ENCODE measurements at regions not wholly inside any gene's neighbourhood (a gene's known extent, or its start where the extent isn't known, plus 50 kb on each side); places are given as distances from the start of the nearest gene placed in this dataset.
"Not testable (repeated sequence)": the region's sequence is repeated elsewhere in the genome, so short reads cannot be mapped to it uniquely, and the experiment has no call there.

- DNase-seq (ENCODE audit: low read depth): no peak
These were observed 75.7 kb downstream of the C18orf54 start for GRCh38 chr18:54433368-54433767.

DNA sequence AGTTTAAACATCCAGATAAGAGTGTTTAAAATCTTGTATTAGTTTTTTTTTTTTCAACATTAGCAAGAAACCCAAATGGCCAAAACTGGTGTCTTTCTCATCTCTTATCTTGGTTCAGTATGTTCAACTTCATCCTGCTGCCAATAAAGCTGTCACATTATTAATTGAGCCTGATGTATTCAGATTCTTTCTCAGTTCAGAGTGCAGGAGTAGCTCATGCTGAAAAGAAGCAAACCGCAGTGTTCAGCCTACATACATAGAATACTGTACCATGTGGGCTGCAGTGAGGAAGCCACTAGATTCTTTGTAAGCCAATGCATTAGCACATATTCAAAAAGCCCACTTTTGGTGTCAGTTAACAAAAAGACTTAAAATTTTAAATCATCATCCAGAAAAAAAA, 76.2 kb downstream of the C18orf54 start:
- DNase-seq (ENCODE audit: low read depth): no peak

GRCh38 chr18:54434453-54434852, 76.7 kb downstream of the C18orf54 start:
- DNase-seq (ENCODE audit: low read depth): no peak

GRCh38 chr18:54436501-54436900, 78.8 kb downstream of the C18orf54 start:
- DNase-seq (ENCODE audit: low read depth): no peak

DNA sequence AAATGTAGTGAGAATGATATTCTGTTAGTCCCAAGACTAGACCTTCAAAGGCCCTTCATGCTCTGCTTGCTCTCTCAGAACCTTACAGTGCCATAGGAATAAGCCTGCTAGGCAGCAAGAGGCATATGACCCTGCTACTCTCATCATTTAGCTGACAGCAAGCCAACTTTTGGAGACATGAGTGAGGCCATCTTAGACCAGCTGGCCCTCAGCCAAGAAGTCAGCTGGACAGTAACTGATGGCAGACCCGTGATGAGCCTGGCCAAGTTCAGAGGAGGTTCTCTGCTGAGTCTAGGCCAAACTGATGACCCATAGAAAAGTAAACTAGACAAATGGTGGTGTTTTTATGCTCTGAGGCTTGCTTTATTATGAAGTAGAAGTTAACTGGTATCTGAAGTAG, 82.6 kb downstream of the C18orf54 start:
- DNase-seq (ENCODE audit: low read depth): no peak

DNA sequence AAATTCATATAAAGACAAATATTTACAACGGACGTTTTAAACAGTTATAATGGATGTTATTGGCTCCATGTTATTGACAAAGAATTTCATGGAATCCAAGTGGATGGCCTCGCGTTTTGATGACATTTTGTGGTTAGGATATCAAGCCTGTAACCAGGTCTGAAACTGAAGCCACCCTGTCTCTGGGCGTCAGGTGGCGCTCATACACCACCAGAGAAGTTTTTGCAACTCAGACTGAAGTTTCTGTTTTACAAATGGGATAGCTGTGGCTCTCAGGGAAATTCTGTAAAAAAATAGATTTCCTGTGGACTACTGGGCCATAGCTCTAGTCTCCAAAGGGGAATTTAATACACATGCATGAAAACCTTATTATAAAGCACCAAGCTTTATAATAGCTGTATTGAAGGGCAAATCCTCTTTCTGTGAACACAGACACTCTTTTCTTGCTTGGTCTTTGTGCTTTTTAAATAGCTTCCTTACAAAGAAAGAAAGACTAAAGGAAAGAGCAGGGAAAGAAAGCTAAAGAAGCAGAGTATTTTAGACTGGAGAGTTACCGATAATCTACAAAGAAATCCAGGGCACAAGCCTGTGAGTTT, 86.7 kb downstream of the C18orf54 start:
- DNase-seq (ENCODE audit: low read depth): peak; percentile 74

- DNase-seq (ENCODE audit: low read depth): no peak
These were observed 96.3 kb downstream of the C18orf54 start for GRCh38 chr18:54453996-54454395.

GRCh38 chr18:54465502-54465901, 107.8 kb downstream of the C18orf54 start:
- DNase-seq (ENCODE audit: low read depth): no peak

DNA sequence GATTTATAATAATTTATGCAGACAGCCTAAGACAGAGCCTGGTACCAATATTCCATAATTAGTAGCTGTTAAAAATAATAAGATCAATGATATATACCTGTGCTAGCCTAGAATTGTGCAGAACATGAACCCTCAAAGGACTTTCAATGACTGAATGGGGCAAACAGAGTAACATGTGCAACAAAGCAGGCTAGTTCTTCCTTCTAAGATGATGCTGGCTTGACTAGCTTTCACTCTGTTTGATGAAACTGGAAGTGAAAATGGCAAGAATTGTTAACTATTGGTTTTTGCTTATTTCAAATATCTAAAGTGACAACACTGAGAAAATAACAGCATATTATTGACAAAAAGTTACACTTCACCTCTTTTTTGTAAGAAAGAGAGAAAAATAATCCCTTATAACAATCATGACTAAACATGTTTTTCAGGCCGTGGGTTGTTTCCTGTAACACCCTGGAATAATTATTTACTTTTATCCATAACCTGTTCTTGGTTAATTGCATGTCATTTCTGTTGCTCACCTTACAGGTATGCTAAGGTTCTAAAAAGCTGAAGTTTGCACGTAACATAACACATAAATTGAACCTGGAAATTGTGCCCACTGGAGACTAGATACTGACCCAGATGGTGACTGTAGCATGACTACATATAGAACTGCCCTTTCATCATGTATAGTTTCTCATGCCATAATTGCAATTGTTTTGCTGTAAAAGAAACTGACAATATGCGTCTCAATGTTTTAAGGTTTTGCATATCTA, 108.7 kb downstream of the C18orf54 start:
- DNase-seq (ENCODE audit: low read depth): no peak

DNA sequence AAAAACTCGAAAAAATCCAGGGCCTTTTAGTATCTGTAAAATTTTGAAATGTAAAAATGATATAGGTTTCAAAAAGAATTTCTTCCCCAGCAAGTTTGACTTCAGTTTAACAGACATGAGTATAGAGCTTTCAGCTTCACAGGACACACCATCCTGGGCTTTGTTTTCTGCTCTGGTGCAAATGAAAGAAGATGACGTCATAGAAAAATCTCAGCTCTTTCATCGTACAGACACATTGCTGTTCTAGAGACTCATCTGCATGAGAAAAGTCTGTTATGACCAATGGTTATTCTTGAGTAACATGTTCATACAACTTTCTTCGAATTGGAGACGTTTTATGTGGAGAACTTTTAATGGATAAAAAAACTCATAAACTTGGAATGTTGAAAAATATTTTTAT, 111.7 kb upstream of the DYNAP start:
- no peak for DNase-seq (ENCODE audit: low read depth)

DNA sequence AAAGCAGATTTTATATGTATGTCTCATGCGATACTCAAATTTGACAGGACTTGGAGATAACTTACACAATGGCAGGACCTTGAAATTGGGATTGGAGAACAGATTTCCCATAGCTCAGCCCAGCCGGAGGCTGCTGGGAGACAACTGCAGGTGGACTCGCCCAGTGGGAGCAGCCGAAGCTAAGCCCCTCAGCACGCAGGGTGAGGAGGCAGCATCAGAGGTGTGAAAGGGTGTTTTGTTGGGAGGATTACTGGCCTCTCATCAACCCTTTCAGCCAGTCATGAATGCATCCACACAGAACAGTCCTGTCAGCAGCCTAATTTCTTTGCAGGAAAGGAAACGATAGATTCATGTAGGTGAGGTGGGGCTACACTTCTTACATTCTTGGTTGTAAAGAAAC, 110.4 kb upstream of the DYNAP start:
- no peak for DNase-seq (ENCODE audit: low read depth)

- DNase-seq (ENCODE audit: low read depth): not testable (repeated sequence)
These were observed 88.6 kb upstream of the DYNAP start for GRCh38 chr18:54502451-54502850.

- DNase-seq (ENCODE audit: low read depth): no peak
These were observed 87.7 kb upstream of the DYNAP start for GRCh38 chr18:54503131-54503894.

- DNase-seq (ENCODE audit: low read depth): no peak
These were observed 84.4 kb upstream of the DYNAP start for GRCh38 chr18:54506516-54507261.

DNA sequence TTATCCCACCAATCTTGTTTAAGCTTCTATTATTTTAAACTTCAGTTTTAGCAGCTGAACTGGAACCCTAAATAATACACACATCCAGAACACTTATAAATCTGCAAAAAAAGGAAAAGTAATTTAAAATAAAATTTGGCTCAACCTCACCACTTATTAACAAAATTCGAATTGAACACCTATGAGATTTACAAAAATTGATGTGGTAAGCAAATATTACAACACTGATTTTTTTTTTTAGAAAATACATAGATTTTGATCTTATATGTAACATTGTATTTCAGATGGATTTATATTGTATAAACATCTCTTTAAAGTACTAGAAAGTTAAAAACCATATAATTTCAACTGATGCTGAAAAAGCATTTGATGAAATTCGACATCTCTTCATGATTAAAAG, 81.3 kb upstream of the DYNAP start:
- no peak for DNase-seq (ENCODE audit: low read depth)

GRCh38 chr18:54515149-54515548, 75.9 kb upstream of the DYNAP start:
- no peak for DNase-seq (ENCODE audit: low read depth)

DNA sequence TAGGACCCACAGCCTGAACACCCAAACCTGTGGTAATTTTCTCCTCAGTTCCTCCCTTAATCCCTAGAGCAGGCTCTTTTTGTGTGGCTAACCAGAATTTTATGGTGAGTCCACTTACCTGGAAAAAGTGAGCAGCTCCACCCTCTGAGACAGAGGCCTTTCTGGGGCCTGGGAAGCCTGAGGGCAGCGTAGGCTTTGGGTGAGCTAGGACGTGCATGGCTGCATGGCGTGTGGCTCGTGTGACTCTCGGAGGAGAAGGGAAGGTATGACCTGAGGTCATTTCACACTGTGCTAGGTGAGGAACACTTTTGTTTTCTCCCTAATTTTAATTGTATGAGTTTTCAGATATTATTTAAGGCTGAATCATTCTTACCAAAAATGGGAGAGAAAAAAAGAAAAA, 73.5 kb upstream of the DYNAP start:
- no peak for DNase-seq (ENCODE audit: low read depth)

DNA sequence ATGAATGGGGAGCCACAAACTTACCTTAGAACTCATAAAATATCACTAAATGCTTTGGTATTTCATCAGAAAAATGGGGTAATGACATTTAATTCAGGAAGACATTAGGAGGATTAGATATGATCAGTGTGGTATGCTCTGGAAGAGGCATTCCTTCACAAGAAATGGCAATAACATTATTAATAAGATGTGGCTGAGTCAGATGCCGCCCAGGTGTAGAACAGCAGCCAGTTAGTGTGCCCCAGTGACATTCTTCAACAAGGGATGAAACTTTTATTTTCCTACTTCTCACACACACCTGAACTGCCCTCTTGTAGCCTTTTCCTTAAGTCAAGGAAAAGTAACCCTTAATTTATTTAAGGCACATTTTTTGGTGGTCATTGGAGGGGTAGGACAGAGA, 69.2 kb upstream of the DYNAP start:
- no peak for DNase-seq (ENCODE audit: low read depth)

DNA sequence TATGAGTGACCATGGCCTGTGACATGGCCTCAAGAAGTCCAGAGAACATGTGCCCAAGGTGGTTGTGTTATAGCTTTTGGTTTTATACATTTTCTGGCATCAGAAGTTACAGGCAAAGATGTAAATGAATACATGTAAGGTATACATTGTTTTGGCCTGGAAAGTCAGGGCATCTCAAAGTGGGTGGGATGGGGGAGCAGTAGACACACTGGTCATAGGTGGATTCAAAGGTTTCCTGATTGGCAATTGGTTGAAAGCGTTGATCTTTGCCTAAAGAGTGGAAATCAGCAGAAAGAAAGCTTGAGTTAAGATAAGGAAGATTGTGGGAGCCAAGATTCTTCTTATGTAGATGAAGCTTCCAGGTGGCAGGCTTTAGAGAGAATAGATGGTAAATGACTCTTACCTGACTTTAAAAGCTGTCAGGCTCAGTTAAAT, 62.1 kb upstream of the DYNAP start:
- DNase-seq (ENCODE audit: low read depth): no peak

- DNase-seq (ENCODE audit: low read depth): no peak
These were observed 61.6 kb upstream of the DYNAP start for GRCh38 chr18:54529444-54529843.

DNA sequence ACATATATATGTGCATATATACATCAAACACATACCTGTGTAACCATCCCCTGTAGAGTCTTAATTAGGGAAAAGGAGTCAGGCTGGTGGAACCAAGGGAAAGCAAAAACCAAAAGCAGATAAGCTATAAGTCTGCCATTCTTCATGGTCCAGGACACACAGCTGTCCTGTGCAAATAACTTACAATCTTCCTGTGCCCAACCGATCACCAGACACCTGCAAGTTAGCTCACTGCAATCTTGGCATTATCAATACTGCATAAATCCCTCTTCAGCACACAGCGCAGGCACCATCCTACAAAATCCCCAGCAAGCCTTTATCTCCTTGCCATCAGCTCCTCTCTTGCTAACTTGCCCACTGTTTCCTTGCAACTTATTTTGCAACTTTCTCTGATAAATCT, 60.8 kb upstream of the DYNAP start:
- DNase-seq (ENCODE audit: low read depth): no peak

DNA sequence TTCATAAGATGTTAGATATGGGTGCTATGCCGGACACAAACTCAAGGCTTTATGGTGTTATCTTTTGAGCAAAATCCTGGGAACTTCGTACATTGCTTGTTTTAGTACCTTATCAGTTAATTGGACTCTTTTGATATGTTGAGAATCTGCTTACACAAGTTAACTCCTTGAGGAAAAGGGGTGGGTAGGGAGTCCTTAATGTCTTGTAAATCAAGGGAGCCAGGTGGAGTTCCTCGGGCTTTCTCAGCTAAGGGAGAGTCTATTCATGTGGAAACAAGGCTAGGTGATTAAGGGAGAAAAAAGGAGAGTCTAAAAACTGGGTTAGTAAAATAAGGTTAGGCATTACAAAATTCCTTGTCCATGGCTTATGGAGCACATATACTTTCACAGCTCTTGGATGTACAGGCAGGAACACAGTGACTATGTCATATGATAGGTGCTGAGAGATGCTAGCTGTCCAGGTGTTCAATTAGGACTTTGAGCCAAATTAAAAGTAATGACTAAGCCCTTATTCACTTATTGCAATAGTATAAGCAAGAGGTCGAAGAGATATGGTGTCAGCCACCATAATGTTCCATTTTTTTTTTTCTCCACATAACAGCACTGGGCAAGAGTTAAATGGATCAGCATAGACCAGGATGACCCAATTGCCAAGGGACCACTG, 59.5 kb upstream of the DYNAP start:
- DNase-seq (ENCODE audit: low read depth): no peak

Data from iris pigment epithelial cell (primary cell).